Right lobe of liver (tissue), 4 donors: ENCODE measurements at regions not wholly inside any gene's neighbourhood (a gene's known extent, or its start where the extent isn't known, plus 50 kb on each side); places are given as distances from the start of the nearest gene placed in this dataset.

Source experiments
- CTCF ChIP-seq, 4 donors: fragments of 200-600 bp in 3 of 4; fragments of 450-650 bp in 1 of 4; IDR thresholded peaks; one replicate each; pipeline versions ENCODE4 v1.5.1 to v1.8.0; 2016 to 2022; ENCODE audit warnings: antibody characterized with exemption in 4 of 4, mild to moderate bottlenecking in 2 of 4
- POLR2A ChIP-seq: fragments of 450-650 bp; IDR thresholded peaks from one replicate; pipeline ENCODE4 v1.6.1; 2017; ENCODE audit warnings: antibody characterized with exemption, mild to moderate bottlenecking
- donor health status: DM: no; HTN: no; CAD: no.
- donor health status: DM: no; HTN: no; CAD: no.
- donor health status: DM: no; HTN: yes; CAD: no.

DNA sequence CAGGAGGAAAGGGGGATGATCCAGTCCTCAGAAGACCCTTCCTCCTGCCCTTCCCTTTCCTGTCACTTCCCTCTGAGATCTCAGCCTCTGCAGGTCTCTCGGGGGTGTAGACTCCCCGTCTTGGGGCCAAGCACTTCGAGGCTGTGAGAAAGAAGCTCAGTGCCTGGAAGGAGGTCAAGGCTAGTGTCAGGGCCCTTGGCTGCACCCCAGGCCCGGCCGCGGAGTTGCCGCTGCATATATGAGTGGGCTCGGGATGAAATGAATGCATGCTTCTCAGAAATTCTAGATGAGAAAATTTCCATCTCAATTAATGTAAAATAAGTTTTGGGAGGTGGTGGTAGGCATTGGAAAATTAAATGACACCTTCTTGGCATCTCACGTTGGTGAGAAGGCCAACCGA is 1313.7 kb downstream of the BRD1 start:
- TF ChIP-seq CTCF (IDR thresholded peaks at IDR 0.05) (no peak), POLR2A (no peak)
